ENCODE measurements at regions not wholly inside any gene's neighbourhood (a gene's known extent, or its start where the extent isn't known, plus 50 kb on each side); places are given as distances from the start of the nearest gene placed in this dataset.

DNA sequence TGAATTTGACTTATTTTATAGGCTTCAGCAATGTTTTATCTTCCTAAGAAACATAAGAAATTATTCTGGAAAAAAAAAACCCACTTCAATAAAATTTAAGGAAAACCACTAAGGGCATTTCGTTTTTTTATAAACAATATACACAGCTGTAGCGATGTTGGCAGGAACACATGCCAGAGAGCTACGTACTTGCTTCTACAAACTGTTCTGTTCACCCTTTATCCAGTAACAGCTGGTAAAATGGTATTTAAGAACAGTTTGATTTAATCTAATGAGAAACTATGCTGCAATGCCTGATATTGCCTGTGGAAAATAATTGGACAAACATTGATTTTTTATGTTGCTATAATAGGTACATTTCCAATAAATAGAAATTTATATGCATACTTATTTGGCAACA lies 137.2 kb upstream of the DACH1 start:
- no peaks in the 10 kb centered on the region for H3K27me3 ChIP-seq (ENCODE audit: insufficient read depth)
- no peak overlapping the region for H3K4me3 ChIP-seq (ENCODE audit: low read depth in 2 of 2, low read length in 1 of 2)
- no peaks in the 10 kb centered on the region for H3K9me3 ChIP-seq
- no peaks in the 10 kb centered on the region for H3K36me3 ChIP-seq (replicated peaks in 1 of 2; ENCODE audit: control insufficient read depth in 1 of 2, insufficient read depth in 2 of 2, low read length in 1 of 2)
- no peak overlapping the region for H3K9ac ChIP-seq
- no peak for DNase-seq
- H3K4me2 ChIP-seq, result no peak overlapping the region
- ChIA-PET CTCF (interaction anchor here (1.1 kb wide), 1 partner anchor 32 kb away, joined by 3 read pairs; no protein-coding TSS in a partner anchor), POLR2A (no interaction called here)
- no peaks in the 10 kb centered on the region for H3K4me1 ChIP-seq (ENCODE audit: control insufficient read depth in 1 of 2, insufficient read depth in 2 of 2, low read depth in 1 of 2, low read length in 1 of 2)
- H3F3A ChIP-seq (replicated peaks; ENCODE audit: insufficient read depth), result no peaks in the 10 kb centered on the region
- 55% methylated on average over 3 of the region's 3 CpGs for WGBS (ENCODE audit: low lambda C conversion rate)
- no peaks in the 10 kb centered on the region for H3K9me2 ChIP-seq
- no peaks in the 10 kb centered on the region for H4K20me1 ChIP-seq (ENCODE audit: insufficient read depth)
- TF ChIP-seq JUND (IDR thresholded peaks at IDR 0.05) (no peak), ELF1 (IDR thresholded peaks at IDR 0.05) (no peak), FOSL2 (IDR thresholded peaks at IDR 0.05; ENCODE audit: borderline replicate concordance, low read depth) (no peak), GATA2 (CRISPR knock-in tag; IDR thresholded peaks at IDR 0.05) (no peak)
- no peak overlapping the region for H3K27ac ChIP-seq (ENCODE audit: low read depth in 2 of 2, low read length in 1 of 2)
- no peaks in the 10 kb centered on the region for H3K79me2 ChIP-seq (ENCODE audit: insufficient read depth)
- H2AFZ ChIP-seq (ENCODE audit: low read depth), result no peak overlapping the region

DNA sequence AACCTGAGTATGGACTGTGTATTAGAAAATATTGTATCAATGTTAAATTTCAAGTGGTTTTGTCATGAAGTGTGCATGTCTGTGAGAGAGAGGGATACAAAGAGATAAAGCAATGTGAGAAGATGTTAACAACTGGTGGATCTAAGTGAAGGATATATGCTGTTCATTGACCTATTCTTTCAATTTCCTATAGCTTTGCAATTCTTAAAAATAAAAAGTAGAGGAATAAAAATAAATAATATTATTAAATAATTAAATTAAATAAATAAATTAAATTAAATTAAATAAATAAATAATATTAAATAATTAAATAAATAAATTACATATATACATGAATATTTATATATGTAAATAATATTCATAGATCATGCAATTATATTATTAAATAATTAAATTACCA lies 131.2 kb upstream of the DACH1 start:
- H4K20me1 ChIP-seq (ENCODE audit: insufficient read depth), result no peaks in the 10 kb centered on the region
- no peaks in the 10 kb centered on the region for H3K9me3 ChIP-seq
- POLR2A ChIA-PET, result no interaction called here
- H3K9me2 ChIP-seq, result no peaks in the 10 kb centered on the region
- TF ChIP-seq, protein P1, sequence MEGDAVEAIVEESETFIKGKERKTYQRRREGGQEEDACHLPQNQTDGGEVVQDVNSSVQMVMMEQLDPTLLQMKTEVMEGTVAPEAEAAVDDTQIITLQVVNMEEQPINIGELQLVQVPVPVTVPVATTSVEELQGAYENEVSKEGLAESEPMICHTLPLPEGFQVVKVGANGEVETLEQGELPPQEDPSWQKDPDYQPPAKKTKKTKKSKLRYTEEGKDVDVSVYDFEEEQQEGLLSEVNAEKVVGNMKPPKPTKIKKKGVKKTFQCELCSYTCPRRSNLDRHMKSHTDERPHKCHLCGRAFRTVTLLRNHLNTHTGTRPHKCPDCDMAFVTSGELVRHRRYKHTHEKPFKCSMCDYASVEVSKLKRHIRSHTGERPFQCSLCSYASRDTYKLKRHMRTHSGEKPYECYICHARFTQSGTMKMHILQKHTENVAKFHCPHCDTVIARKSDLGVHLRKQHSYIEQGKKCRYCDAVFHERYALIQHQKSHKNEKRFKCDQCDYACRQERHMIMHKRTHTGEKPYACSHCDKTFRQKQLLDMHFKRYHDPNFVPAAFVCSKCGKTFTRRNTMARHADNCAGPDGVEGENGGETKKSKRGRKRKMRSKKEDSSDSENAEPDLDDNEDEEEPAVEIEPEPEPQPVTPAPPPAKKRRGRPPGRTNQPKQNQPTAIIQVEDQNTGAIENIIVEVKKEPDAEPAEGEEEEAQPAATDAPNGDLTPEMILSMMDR (IDR thresholded peaks at IDR 0.05), result no peak
- TF ChIP-seq, protein P2, sequence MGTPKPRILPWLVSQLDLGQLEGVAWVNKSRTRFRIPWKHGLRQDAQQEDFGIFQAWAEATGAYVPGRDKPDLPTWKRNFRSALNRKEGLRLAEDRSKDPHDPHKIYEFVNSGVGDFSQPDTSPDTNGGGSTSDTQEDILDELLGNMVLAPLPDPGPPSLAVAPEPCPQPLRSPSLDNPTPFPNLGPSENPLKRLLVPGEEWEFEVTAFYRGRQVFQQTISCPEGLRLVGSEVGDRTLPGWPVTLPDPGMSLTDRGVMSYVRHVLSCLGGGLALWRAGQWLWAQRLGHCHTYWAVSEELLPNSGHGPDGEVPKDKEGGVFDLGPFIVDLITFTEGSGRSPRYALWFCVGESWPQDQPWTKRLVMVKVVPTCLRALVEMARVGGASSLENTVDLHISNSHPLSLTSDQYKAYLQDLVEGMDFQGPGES (IDR thresholded peaks at IDR 0.05; ENCODE audit: low read depth, low read length), result no peak
- TF ChIP-seq GATA2 (CRISPR knock-in tag; IDR thresholded peaks at IDR 0.05) (no peak), USF1 (IDR thresholded peaks at IDR 0.05; ENCODE audit: borderline replicate concordance, low read depth) (no peak), MXI1 (IDR thresholded peaks at IDR 0.05; ENCODE audit: low read depth, low read length) (no peak), RAD21 (IDR thresholded peaks at IDR 0.05; ENCODE audit: low read length) (no peak)
- no peak overlapping the region for H3K4me3 ChIP-seq (ENCODE audit: low read depth in 2 of 2, low read length in 1 of 2)
- H3F3A ChIP-seq (replicated peaks; ENCODE audit: insufficient read depth), result no peaks in the 10 kb centered on the region
- no peaks in the 10 kb centered on the region for H3K79me2 ChIP-seq (ENCODE audit: insufficient read depth)
- no peaks in the 10 kb centered on the region for H3K4me1 ChIP-seq (ENCODE audit: control insufficient read depth in 1 of 2, insufficient read depth in 2 of 2, low read depth in 1 of 2, low read length in 1 of 2)
- no peak overlapping the region for H3K9ac ChIP-seq
- H2AFZ ChIP-seq (ENCODE audit: low read depth), result no peak overlapping the region
- no peak overlapping the region for H3K4me2 ChIP-seq
- H3K36me3 ChIP-seq (replicated peaks in 1 of 2; ENCODE audit: control insufficient read depth in 1 of 2, insufficient read depth in 2 of 2, low read length in 1 of 2), result no peaks in the 10 kb centered on the region
- no peak for DNase-seq
- H3K27me3 ChIP-seq (ENCODE audit: insufficient read depth), result no peaks in the 10 kb centered on the region
- CTCF ChIA-PET, result no interaction called here
- H3K27ac ChIP-seq (ENCODE audit: low read depth in 2 of 2, low read length in 1 of 2), result no peak overlapping the region

Data from SK-N-SH (cell line).